ENCODE measurements at regions not wholly inside any gene's neighbourhood (a gene's known extent, or its start where the extent isn't known, plus 50 kb on each side); places are given as distances from the start of the nearest gene placed in this dataset.
"Not testable (repeated sequence)": the region's sequence is repeated elsewhere in the genome, so short reads cannot be mapped to it uniquely, and the experiment has no call there.

DNA sequence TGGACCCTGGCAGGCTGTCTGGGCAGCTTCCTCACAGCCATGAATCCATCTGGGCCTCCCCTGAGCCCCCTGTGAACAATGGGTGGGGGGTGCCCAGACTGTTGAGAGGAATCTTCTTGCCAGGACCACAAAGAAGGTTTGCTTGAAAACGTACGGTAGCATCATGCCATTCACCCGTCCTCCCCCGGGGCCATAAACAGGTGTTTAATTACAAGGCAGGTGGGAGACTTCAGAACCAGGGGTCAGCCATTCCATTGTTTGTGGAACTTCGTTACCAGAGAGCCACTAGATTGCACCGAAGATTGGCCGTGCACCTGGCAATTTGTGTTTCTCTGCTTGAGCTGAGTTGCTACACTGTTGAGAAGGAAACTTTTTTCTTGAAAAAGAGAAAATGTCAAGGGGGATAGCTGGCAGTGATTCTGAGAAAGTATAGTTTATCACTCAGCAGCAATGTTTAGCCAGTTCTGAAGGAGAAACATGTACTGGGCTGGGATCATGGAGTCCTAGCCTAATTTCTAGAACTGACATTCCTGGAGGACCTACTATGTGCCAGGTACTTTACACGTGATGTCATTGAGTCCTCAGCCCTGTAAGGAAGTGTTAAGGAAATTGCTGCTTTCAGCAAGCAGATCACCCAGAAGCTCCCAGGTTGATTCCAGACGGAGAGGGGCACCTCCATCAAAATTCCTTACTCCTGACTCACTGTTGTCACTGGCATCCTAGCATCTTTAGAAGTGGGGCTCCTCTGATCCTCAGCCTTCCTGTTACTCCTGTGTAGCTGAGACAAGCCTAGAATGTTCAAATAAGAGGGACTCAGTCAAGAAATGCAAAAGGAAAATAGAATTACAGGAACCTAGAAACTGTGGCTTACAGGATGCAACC is 103.8 kb upstream of the UBE2E1 start:
- DNase-seq (ENCODE audit: extremely low read depth in 1 of 2, low read depth in 1 of 2), result no peak

GRCh38 chr3:23704298-23704697 is 101.5 kb upstream of the UBE2E1 start:
- DNase-seq (ENCODE audit: extremely low read depth in 1 of 2, low read depth in 1 of 2), result no peak

DNA sequence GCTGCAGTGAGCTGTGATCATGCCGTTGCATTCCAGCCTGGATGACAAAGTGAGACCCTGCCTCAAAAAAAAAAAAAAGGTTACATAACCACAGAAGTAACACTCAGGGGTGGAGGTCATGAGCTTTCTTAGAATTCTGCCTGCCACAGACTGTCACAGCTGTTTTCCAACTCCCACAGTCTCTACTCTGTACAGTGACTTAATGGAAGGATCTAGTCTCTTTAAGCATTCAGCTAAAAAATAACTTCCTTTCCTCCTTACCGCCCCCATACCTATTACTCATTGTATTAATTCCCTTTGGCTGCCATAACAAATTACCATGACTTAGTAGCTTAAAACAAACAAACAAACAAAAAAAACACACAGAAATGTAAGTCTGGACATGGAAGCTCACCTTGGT is 99.6 kb upstream of the UBE2E1 start:
- DNase-seq (ENCODE audit: extremely low read depth in 1 of 2, low read depth in 1 of 2), result no peak

GRCh38 chr3:23709987-23710386 is 95.8 kb upstream of the UBE2E1 start:
- DNase-seq (ENCODE audit: extremely low read depth in 1 of 2, low read depth in 1 of 2), result no peak

GRCh38 chr3:23710555-23710954 is 95.2 kb upstream of the UBE2E1 start:
- no peak for DNase-seq (ENCODE audit: extremely low read depth in 1 of 2, low read depth in 1 of 2)

GRCh38 chr3:23711916-23712494 is 93.8 kb upstream of the UBE2E1 start:
- no peak for DNase-seq (ENCODE audit: extremely low read depth in 1 of 2, low read depth in 1 of 2)

DNA sequence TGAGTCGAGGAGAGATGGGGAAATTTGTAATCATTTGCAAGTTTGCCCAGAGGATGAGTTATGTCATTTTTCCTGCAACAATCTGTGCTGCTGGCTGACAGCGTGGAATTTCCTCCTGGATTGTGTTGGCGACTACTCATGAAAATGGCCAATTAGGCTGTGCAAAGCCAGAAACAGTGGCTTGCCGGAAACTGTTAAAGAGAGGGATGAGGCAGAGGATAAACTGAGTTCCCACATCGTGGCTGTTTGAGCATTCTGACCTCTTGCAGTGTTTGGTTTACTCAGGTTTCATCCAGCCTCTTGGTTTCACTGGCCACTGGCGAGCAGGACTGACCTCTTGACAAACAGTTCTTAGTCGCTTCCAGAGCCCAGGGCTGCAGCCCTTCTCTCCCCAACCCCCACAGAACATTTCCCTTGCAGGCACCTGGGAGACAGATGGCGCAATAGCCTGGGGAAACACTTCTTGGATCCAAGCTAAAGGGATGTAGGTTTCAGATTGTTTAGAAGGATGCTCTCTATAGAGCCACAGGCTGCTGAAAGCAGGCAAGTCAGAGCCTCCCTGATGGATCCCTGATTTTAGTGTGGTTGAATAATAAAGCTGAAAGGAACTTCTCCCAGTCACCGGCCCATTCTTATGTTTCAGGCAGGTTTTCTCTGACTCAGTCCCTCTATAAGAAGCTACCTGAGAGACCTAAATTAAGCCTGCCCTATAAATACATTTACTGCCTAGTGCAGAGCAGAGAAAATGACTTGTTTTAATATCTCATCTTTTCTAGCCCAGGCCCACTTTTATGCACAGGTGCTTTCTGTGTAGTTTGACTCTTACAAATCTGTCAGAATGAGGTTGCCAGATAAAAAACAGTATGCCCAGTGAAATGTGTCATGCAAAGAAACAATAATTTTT is 92.8 kb upstream of the UBE2E1 start:
- no peak for DNase-seq (ENCODE audit: extremely low read depth in 1 of 2, low read depth in 1 of 2)

DNA sequence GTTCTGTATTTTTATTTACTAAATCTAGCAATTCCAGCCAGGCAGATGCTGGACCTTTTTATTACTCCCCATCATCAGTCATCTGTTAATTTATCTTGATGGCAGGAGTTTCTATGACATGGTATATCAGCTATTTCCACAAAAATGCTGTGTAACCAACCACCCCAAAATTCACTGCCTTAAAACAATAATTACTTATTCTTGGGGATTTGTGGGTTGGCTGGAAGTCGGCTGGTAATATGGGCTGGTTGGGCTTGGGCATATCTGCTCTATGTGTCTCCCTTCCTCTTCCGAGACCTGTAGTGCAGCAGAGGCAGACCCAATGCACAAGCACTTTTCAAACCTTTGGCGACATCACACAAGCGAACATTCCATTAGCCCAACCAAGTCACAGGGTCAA is 92.1 kb upstream of the UBE2E1 start:
- no peak for DNase-seq (ENCODE audit: extremely low read depth in 1 of 2, low read depth in 1 of 2)

DNA sequence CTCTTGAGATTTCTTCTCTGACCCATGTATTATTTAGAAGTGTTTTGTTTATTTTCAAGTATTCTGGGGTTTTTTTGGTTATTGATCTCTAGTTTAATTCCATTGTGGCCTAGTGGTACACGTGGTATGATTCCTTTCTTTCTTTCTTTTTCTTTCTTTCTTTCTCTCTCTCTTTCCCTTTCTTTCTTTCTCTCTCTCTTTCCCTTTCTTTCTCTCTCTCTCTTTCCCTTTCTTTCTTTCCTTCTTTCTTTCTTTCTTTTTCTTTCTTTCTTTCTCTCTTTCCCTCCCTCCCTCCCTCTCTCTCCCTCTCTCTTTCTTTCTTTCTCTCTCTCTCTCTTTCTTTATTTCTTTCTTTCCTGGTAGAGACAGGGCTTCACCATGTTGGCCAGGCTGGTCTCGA is 85.7 kb upstream of the UBE2E1 start:
- no peak for DNase-seq (ENCODE audit: extremely low read depth in 1 of 2, low read depth in 1 of 2)

DNA sequence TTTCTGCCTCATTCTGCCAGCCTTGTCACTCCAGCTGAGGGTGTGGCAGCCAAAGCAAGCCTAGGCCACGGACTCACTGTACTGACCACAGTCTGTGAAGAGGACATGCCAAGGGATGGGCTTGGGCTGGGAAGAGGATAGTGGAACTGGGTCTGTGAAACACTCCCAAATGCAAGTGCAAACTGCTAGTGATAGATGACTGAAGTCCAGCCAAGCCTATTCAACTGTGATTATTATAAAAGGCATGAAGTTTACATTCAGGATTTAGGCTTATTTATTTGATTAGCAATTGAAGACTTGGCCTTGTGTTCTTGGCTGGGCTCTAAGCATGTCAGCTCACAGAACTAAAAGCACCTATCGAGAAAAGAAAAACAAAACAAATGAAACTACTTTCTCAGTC is 84.9 kb upstream of the UBE2E1 start:
- no peak for DNase-seq (ENCODE audit: extremely low read depth in 1 of 2, low read depth in 1 of 2)

DNA sequence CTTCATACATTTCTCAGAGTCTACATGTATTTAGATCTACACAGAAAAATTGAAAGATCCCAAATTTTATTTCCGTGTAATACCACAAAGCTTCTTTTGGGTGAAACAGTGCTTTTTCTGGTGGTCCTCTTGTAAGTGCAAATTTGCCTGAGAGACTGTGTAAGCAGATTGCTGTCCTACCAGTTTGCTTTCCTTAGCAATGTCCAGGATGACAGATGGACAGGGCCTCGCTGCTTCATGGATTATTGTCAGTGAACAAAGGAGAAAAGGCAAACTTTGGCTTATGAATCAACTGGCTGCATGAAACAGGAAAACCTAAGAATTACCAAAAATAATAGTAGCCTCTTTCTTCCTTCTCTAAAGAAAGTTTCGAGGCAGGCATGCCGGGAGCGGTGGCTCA is 82.6 kb upstream of the UBE2E1 start:
- no peak for DNase-seq (ENCODE audit: extremely low read depth in 1 of 2, low read depth in 1 of 2)

DNA sequence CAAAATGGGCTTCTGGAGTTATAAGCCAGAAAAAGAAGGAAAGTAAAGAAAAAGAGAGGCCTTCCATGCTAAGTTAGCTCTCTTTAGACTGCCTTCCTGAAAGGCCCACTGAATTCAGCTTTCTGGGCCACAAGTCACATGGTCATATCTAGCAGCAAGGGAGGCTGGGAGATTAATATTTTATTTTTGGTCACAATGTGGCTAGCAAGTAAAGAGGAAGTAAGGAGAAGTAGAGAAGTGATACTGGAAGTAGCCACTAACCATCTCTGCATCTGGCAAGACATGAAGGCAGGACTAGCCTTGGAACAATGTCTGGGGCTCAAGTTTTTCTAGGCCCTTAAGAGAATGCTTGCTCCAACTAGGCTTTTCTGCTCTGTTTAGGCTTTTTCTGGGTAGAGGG is 81.8 kb upstream of the UBE2E1 start:
- DNase-seq (ENCODE audit: extremely low read depth in 1 of 2, low read depth in 1 of 2), result no peak

GRCh38 chr3:23726811-23727548 is 78.8 kb upstream of the UBE2E1 start:
- DNase-seq (ENCODE audit: extremely low read depth in 1 of 2, low read depth in 1 of 2), result no peak

GRCh38 chr3:23728601-23729117 is 77.1 kb upstream of the UBE2E1 start:
- no peak for DNase-seq (ENCODE audit: extremely low read depth in 1 of 2, low read depth in 1 of 2)

GRCh38 chr3:23729362-23729761 is 76.4 kb upstream of the UBE2E1 start:
- not testable (repeated sequence) for DNase-seq (ENCODE audit: extremely low read depth in 1 of 2, low read depth in 1 of 2)

DNA sequence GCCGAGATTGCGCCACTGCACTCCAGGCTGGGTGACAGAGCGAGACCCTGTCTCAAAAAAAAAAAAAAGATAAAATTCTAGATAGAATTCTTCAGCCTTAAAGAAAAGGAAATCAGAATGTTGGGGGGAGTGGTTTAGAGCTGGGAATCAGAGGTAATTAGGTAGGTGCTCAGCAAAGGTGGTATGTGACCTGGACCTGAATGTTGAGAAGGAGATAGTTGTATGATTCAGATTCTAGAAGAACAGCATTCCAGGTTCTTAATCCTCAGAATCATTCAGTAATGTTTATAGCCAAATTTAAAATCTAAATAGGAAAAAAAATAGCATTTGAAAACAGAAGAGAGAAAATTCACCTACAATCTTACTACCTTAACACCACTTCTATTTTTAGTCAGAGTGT is 71.3 kb upstream of the UBE2E1 start:
- DNase-seq (ENCODE audit: extremely low read depth in 1 of 2, low read depth in 1 of 2), result no peak

DNA sequence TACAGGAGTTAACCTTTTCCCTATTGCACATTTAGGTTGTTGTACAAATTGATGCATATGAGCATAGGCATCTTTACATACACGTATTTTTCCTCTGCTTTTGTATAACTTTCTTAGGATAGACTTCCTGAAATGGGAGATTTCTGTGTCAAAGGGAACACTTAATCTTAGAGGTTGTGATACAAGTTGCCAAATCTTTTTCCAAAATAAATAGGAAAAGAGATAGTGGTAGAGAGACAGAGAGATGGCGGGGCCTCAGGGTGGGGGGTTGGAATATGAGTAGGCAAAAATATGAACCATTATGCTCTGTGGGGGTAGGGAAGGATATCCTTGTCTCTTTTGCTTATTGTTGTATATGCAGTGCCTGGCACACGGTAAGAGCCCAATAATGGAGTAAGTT is 70.7 kb upstream of the UBE2E1 start:
- DNase-seq (ENCODE audit: extremely low read depth in 1 of 2, low read depth in 1 of 2), result no peak

- DNase-seq (ENCODE audit: extremely low read depth in 1 of 2, low read depth in 1 of 2), result no peak
Measured at GRCh38 chr3:23735535-23736326, 70.0 kb upstream of the UBE2E1 start.

DNA sequence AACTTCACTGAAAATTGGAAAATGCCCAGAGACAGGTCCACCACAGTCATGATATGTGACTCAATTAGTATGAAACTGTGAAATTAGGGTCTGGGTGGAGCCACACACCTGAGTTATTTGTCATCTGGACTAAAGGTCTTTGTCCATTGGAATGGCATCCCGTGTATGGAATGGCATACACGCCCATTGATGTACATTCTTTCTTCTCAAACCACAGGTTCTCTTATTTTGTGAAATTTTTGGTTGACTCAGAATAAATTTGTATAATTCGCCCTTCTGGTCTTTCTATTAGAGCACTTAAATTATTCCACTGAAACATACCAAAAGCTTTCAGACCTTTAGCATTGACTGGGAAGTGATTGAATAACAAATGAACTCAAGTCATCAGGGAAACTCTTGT is 66.8 kb upstream of the UBE2E1 start:
- no peak for DNase-seq (ENCODE audit: extremely low read depth in 1 of 2, low read depth in 1 of 2)

GRCh38 chr3:23739536-23739935 is 66.2 kb upstream of the UBE2E1 start:
- DNase-seq (ENCODE audit: extremely low read depth in 1 of 2, low read depth in 1 of 2), result no peak
